NB4 (cell line): ENCODE measurements at regions not wholly inside any gene's neighbourhood (a gene's known extent, or its start where the extent isn't known, plus 50 kb on each side); places are given as distances from the start of the nearest gene placed in this dataset.

Experiments used
- DNase-seq: peaks from one replicate; pipeline ENCODE4 v3.0.0; 2010; ENCODE audit warnings: low read depth
- H3K4me3 ChIP-seq: one replicate; pipeline ENCODE4 v1.5.1; 2011; ENCODE audit warnings: mild to moderate bottlenecking, low read depth, low read length, moderate library complexity
- MYC ChIP-seq: IDR thresholded peaks from 2 replicates; pipeline ENCODE4 v1.6.1; 2011; ENCODE audit warnings: low read depth, low read length
- POLR2A ChIP-seq: IDR thresholded peaks from 2 replicates; pipeline ENCODE4 v1.6.1; 2011; ENCODE audit warnings: mild to moderate bottlenecking; ENCODE audit not compliant: insufficient read length; ENCODE audit errors: extremely low read depth
- TF ChIP-seq, protein P1 (sequence below): IDR thresholded peaks from 2 replicates; pipeline ENCODE4 v1.6.1; 2011; ENCODE audit warnings: low read depth, low read length
- TF ChIP-seq, protein P2 (sequence below): IDR thresholded peaks from one replicate; pipeline ENCODE4 v1.5.1; 2012; ENCODE audit warnings: low read depth, low read length

DNA sequence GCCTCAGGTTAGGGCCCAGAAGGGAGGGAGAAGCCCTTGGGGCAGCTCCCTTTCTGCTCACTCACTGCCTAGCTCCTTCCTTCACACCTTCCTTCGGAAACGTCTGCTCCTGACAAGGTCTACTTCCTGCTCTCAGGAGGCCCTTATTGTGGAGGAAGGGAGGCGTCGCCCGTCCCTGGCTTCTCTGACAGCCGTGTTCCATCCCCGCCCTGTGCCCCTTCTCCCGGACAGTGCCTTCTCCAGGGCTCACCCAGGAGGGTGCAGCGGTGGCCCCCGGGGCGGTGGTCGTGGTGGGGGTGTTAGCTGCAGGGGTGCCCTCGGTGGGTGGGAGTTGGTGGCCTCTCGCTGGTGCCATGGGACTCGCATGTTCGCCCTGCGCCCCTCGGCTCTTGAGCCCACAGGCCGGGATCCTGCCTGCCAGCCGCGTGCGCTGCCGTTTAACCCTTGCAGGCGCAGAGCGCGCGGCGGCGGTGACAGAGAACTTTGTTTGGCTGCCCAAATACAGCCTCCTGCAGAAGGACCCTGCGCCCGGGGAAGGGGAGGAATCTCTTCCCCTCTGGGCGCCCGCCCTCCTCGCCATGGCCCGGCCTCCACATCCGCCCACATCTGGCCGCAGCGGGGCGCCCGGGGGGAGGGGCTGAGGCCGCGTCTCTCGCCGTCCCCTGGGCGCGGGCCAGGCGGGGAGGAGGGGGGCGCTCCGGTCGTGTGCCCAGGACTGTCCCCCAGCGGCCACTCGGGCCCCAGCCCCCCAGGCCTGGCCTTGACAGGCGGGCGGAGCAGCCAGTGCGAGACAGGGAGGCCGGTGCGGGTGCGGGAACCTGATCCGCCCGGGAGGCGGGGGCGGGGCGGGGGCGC is 231.9 kb downstream of the SEC14L1 start:
- H3K4me3 ChIP-seq: peak overlapping the region; percentile 48
- DNase-seq: peak; percentile 93
- TF ChIP-seq, protein P1, sequence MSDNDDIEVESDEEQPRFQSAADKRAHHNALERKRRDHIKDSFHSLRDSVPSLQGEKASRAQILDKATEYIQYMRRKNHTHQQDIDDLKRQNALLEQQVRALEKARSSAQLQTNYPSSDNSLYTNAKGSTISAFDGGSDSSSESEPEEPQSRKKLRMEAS: peak; percentile 26; the same call in 1 of the 2 replicates
- TF ChIP-seq, protein P2, sequence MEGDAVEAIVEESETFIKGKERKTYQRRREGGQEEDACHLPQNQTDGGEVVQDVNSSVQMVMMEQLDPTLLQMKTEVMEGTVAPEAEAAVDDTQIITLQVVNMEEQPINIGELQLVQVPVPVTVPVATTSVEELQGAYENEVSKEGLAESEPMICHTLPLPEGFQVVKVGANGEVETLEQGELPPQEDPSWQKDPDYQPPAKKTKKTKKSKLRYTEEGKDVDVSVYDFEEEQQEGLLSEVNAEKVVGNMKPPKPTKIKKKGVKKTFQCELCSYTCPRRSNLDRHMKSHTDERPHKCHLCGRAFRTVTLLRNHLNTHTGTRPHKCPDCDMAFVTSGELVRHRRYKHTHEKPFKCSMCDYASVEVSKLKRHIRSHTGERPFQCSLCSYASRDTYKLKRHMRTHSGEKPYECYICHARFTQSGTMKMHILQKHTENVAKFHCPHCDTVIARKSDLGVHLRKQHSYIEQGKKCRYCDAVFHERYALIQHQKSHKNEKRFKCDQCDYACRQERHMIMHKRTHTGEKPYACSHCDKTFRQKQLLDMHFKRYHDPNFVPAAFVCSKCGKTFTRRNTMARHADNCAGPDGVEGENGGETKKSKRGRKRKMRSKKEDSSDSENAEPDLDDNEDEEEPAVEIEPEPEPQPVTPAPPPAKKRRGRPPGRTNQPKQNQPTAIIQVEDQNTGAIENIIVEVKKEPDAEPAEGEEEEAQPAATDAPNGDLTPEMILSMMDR: no peak

DNA sequence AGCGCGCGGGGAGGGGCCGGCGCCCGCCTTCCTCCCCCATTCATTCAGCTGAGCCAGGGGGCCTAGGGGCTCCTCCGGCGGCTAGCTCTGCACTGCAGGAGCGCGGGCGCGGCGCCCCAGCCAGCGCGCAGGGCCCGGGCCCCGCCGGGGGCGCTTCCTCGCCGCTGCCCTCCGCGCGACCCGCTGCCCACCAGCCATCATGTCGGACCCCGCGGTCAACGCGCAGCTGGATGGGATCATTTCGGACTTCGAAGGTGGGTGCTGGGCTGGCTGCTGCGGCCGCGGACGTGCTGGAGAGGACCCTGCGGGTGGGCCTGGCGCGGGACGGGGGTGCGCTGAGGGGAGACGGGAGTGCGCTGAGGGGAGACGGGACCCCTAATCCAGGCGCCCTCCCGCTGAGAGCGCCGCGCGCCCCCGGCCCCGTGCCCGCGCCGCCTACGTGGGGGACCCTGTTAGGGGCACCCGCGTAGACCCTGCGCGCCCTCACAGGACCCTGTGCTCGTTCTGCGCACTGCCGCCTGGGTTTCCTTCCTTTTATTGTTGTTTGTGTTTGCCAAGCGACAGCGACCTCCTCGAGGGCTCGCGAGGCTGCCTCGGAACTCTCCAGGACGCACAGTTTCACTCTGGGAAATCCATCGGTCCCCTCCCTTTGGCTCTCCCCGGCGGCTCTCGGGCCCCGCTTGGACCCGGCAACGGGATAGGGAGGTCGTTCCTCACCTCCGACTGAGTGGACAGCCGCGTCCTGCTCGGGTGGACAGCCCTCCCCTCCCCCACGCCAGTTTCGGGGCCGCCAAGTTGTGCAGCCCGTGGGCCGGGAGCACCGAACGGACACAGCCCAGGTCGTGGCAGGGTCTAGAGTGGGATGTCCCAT is 232.8 kb downstream of the SEC14L1 start:
- TF ChIP-seq MYC (no peak), POLR2A (no peak)
- TF ChIP-seq, protein P2: no peak
- peak; percentile 59 for DNase-seq
- H3K4me3 ChIP-seq: peak overlapping the region; percentile 59

DNA sequence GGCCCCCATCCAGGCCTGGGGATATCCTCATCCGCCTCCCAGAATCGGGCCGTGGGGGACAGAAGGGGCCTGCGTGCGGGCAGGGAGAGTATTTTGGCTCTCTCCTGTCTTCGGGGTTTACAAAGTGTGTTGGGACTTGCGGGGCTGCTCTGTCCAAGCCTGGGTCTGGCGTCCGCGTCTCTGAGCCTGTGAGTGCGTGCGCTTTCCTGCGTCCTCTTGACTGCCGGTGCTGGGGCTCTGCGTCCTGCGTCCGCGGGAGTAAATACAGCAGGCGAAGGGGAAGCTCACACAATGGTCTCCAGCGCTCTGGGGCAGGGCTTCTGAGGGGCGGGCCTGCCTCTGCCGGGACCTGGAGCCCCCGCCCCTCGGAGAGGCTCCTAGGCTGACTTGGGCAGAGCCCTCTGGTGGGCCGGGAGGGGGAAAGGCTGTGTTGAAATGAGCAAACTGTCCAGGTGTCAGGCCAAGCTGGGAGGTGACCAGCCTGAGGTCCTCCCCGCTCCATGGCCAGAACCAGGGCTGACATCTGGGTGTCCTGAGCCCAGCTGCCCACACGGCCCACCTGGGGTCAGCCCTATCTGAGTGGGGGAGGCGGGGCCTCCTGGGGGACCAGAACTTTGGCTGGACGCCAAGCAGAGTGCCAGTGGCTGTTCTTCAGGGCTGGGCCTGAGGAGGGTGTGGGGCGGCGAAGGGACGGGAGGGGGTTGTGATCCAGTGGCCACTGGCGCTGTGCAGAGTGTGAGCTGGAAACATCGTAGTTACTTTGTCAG is 233.6 kb downstream of the SEC14L1 start:
- TF ChIP-seq, protein P1: no peak
- TF ChIP-seq, protein P2: peak; percentile 19
- peak; percentile 82 for DNase-seq
- H3K4me3 ChIP-seq: peak overlapping the region; percentile 59

DNA sequence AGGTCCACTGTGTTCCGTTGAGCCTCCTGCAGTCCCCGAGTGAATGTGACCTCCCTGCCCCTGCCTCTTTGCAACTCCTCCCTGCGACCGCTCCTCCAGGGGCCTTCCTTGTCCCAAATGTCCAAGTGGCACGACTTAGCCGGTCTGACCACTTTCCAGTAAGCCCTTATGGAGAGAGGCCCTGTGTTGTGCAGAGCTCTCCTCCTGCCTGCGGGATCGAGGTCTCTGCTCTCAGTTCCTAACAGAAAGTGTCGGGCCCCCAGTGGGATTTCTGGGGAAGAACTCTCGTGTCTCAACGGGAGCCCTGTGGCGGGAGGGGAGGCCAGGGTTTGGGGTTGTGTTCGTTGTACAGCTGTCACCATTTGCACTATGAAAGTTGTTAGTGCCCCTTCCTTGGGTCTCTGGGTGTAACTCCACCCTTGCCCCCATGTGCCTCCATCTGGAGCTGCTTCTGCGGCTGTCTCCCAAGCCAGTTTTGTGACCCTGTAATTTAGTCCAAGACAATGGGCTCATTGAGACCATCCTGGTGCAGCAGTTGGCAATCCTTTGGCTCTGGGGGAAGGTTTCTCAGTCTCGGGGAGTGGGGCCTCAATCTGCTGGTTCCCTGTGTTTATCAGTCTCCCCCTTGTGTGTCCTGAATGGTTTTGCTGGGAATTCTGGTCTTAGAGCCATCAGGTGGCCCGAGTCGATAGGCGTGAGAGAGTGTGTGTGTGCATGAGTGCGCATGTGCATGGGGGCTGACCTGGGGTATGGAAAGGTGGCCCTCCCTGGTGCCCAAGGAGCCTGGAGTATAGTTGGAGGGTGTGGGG is 234.5 kb downstream of the SEC14L1 start:
- no peak for DNase-seq
- TF ChIP-seq, protein P2: no peak
- TF ChIP-seq, protein P1: no peak
- TF ChIP-seq MYC (no peak), POLR2A (no peak)
- H3K4me3 ChIP-seq: no peak overlapping the region

DNA sequence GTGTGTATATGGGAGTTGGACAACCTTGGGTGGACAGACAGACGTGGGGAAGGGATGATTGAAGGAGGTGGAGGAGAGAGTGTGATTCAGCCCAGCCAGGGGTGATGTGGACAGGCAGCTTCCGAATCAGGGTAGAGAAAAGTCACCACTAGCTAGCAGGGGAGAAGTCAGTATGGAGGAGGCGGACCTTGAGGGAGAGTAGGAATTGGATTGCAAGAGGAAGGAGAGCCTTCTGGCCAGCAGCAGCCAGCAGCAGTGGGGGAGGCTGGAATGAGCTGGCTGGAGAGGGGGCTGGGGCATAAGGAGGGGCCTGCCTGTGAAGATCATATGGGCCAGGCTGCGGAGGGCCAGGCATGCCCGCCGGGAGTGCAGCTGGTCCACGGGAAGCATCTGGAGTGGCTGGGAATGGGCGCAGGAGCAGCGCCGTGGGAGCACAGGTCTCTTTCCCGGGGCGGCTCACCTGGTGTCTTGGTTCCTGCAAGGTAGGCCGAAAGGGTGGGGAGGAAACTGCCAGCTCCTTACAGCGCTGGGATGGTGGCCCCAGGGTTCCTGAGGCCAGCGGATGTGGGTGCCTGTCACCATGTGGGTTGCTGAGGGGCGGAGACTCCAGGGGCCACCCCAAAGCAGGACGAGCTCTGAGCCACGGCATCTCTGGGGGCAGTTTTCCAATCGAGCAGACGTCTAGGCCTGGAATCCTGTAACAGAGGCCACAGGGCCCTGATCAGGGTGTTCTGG is 235.3 kb downstream of the SEC14L1 start:
- no peak overlapping the region for H3K4me3 ChIP-seq
- TF ChIP-seq MYC (no peak), POLR2A (no peak)
- TF ChIP-seq, protein P1: no peak
- TF ChIP-seq, protein P2: no peak
- no peak for DNase-seq
